Kidney (tissue), 13 donors: ENCODE measurements at regions not wholly inside any gene's neighbourhood (a gene's known extent, or its start where the extent isn't known, plus 50 kb on each side); places are given as distances from the start of the nearest gene placed in this dataset.
A peak's percentile ranks its signal among the peaks of the same experiment; 100 is the strongest.

Source experiments
- DNase-seq, 5 donors: peaks; one replicate each; pipeline ENCODE4 v3.0.0-alpha.2; 2013 to 2020
- FAIRE-seq: peaks from 2 replicates; lab custom pipeline; 2012; peaks lifted over from hg19 to GRCh38; lab: Jason Lieb, UNC
- H3K27ac ChIP-seq, 2 donors: one replicate each; pipeline ENCODE4 v1.7.0; 2013; ENCODE audit warnings: low read depth in 2 of 2, low read length in 2 of 2, inconsistent platforms in 1 of 2
- H3K27me3 ChIP-seq: one replicate; pipeline ENCODE4 v1.7.1; 2013; ENCODE audit warnings: low read length, inconsistent platforms; ENCODE audit not compliant: control insufficient read depth, insufficient read depth
- H3K36me3 ChIP-seq, 3 donors: one replicate each; pipeline versions ENCODE4 v1.7.0 to v1.7.1; 2013; ENCODE audit warnings: low read length in 3 of 3, control low read depth in 1 of 3, inconsistent platforms in 1 of 3; ENCODE audit not compliant: insufficient read depth in 3 of 3, control insufficient read depth in 2 of 3
- H3K4me1 ChIP-seq, 3 donors: one replicate each; pipeline versions ENCODE4 v1.7.0 to v1.7.1; 2013; ENCODE audit warnings: low read length in 3 of 3, inconsistent platforms in 1 of 3, low read depth in 1 of 3; ENCODE audit not compliant: control insufficient read depth in 2 of 3, insufficient read depth in 2 of 3
- H3K4me3 ChIP-seq, 3 donors: one replicate each; pipeline versions ENCODE4 v1.7.0 to v1.8.1; 2013; ENCODE audit warnings: low read length in 3 of 3, control low read depth in 1 of 3, inconsistent platforms in 1 of 3
- H3K9ac ChIP-seq, 3 donors: one replicate each; pipeline versions ENCODE4 v1.7.0 to v1.7.1; 2013; ENCODE audit warnings: low read length in 3 of 3, control low read depth in 1 of 3, inconsistent platforms in 1 of 3
- H3K9me3 ChIP-seq, 3 donors: one replicate each; pipeline versions ENCODE4 v1.7.0 to v1.7.1; 2013; ENCODE audit warnings: low read length in 3 of 3, control low read depth in 1 of 3, inconsistent platforms in 1 of 3; ENCODE audit not compliant: control insufficient read depth in 2 of 3, insufficient read depth in 1 of 3
- CTCF ChIP-seq: IDR thresholded peaks from 3 replicates; pipeline ENCODE4 v1.5.1; 2012; ENCODE audit warnings: mild to moderate bottlenecking, moderate library complexity, borderline replicate concordance; ENCODE audit not compliant: insufficient read depth; ENCODE audit errors: extremely low read depth
- intact Hi-C: fragments of 100-400 bp; cut with DNase I; formaldehyde crosslinking; loops from one replicate; pipeline ENCODE4 v1.11.1; 2022
- donor health status: control.
- donor health status: control.
- donor health status: control.
- donor health status: control.
- donor health status: control.
- donor health status: DM: yes; HTN: yes; CAD: no.
- donor health status: Normal renal cell carcinoma (clear cell type).

- DNase-seq (peak in 1 of 5 donors; percentile 53), FAIRE-seq (no peak)
- H3K9me3 ChIP-seq, result no peaks in the 10 kb centered on the region
- H3K27ac ChIP-seq, result no peak overlapping the region
- no peak overlapping the region for H3K4me3 ChIP-seq
- intact Hi-C loops, result no loop called here
- peak; percentile 5 for TF ChIP-seq CTCF
- no peaks in the 10 kb centered on the region for H3K36me3 ChIP-seq
- no peaks in the 10 kb centered on the region for H3K27me3 ChIP-seq
- H3K4me1 ChIP-seq, result peaks cover 0 to 7% (median 0%) of the 10 kb centered on the region in 3 donors
- no peak overlapping the region for H3K9ac ChIP-seq
Measured at GRCh38 chr4:16450724-16451123, 224.5 kb upstream of the TAPT1 start.

- Histone ChIP-seq H3K9ac (no peak overlapping the region), H3K9me3 (no peaks in the 10 kb centered on the region), H3K36me3 (no peaks in the 10 kb centered on the region), H3K4me1 (peaks cover 0 to 7% (median 0%) of the 10 kb centered on the region in 3 donors), H3K27ac (no peak overlapping the region), H3K27me3 (no peaks in the 10 kb centered on the region), H3K4me3 (no peak overlapping the region)
- intact Hi-C loops, result no loop called here
- no peak for FAIRE-seq
- no peak for DNase-seq
- TF ChIP-seq CTCF, result no peak
Measured at GRCh38 chr4:16450031-16450430, 223.8 kb upstream of the TAPT1 start.

GRCh38 chr4:16449406-16449805 is 223.1 kb upstream of the TAPT1 start:
- FAIRE-seq, result no peak
- Histone ChIP-seq H3K4me1 (peaks cover 0 to 7% (median 0%) of the 10 kb centered on the region in 3 donors), H3K27ac (no peak overlapping the region), H3K27me3 (no peaks in the 10 kb centered on the region), H3K9me3 (no peaks in the 10 kb centered on the region), H3K9ac (no peak overlapping the region), H3K36me3 (no peaks in the 10 kb centered on the region), H3K4me3 (no peak overlapping the region)
- DNase-seq, result peak in 4 of 5 donors; percentile 47 to 93 (median 81)
- no peak for TF ChIP-seq CTCF
- intact Hi-C loops, result no loop called here
